ENCODE measurements at regions not wholly inside any gene's neighbourhood (a gene's known extent, or its start where the extent isn't known, plus 50 kb on each side); places are given as distances from the start of the nearest gene placed in this dataset.

- TF ChIP-seq CTCF (IDR thresholded peaks at IDR 0.05; ENCODE audit: low read depth, low read length), result no peak
- no peak for TF ChIP-seq EZH2phosphoT487 (IDR thresholded peaks at IDR 0.05; ENCODE audit: low read depth)
These were observed 210.5 kb upstream of the G2E3 start for GRCh38 chr14:30348445-30348844.

All from OCI-LY3 (cell line).